ENCODE measurements at regions not wholly inside any gene's neighbourhood (a gene's known extent, or its start where the extent isn't known, plus 50 kb on each side); places are given as distances from the start of the nearest gene placed in this dataset.

DNA sequence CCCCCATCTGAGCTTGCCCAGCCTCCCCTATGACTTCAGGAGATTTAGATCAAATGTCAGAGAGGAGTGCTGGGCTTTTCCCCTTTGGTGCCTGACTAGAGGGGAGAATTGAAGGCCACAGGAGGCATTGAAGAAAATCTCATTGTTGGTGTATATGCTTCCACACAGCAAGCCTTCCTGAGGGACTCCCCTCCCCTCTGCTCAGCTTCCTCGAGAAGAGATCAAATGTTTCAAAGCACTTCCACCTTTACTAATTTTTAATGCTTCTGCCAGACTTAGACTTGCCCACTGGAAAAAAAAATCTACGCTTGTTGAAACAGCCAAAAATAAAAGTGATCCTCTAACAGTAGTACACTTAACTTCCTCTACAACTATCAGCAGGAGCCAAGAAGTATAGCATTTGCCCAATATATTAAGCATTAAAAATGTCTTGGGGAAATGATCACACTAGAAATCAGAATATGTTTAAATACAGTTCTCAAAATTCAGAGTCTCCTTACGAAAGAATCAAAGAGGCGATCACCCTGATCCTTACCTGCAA is 79.3 kb downstream of the FZD1 start:
- H3K9me3 ChIP-seq (ENCODE audit: control insufficient read depth, insufficient read depth, low read depth, low read length): no peaks in the 10 kb centered on the region
- H3K27ac ChIP-seq (ENCODE audit: low read depth, low read length): no peak overlapping the region
- H3K9ac ChIP-seq (ENCODE audit: low read length): no peak overlapping the region
- no peak overlapping the region for H3K4me3 ChIP-seq (ENCODE audit: low read depth, low read length)
- H3K4me1 ChIP-seq (ENCODE audit: control insufficient read depth, insufficient read depth, low read length): no peaks in the 10 kb centered on the region
- no peaks in the 10 kb centered on the region for H3K36me3 ChIP-seq (ENCODE audit: control insufficient read depth, insufficient read depth, low read length)
- H3K27me3 ChIP-seq (ENCODE audit: control insufficient read depth, insufficient read depth, low read length): peaks cover 11% of the 10 kb centered on the region

DNA sequence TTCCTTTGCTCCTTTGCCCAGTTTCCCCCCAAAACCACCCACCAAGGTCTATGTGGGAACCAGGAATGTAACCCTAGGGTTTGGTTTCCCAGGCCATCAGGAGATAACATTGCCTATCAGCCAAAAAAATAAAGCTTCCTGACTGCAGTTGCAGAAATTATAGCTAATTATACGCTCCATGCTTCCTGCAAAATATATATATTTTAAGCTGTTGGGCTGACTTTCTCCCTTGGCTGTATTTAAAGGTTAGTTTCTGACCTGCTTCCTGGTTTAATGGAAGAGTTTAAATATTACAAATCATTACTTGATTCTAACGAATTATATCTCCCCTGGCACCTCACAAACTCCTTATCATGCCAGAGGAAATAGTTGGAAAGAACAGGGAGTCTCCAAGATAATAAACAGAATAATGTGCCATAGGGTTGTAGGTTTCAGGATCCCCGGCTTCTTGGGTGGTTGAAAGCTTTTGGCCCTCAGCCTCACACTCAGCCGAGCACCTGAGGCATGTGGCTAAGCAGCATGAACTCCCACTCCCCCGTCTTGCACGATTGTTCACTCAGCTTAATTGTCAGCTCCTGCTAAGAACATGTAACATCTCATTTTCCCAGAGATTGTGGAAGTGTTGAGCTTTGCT is 79.9 kb downstream of the FZD1 start:
- no peaks in the 10 kb centered on the region for H3K36me3 ChIP-seq (ENCODE audit: control insufficient read depth, insufficient read depth, low read length)
- H3K4me3 ChIP-seq (ENCODE audit: low read depth, low read length): no peak overlapping the region
- H3K9me3 ChIP-seq (ENCODE audit: control insufficient read depth, insufficient read depth, low read depth, low read length): no peaks in the 10 kb centered on the region
- H3K9ac ChIP-seq (ENCODE audit: low read length): no peak overlapping the region
- H3K27ac ChIP-seq (ENCODE audit: low read depth, low read length): no peak overlapping the region
- peaks cover 16% of the 10 kb centered on the region for H3K27me3 ChIP-seq (ENCODE audit: control insufficient read depth, insufficient read depth, low read length)
- H3K4me1 ChIP-seq (ENCODE audit: control insufficient read depth, insufficient read depth, low read length): no peaks in the 10 kb centered on the region

GRCh38 chr7:91344911-91345310 is 80.7 kb downstream of the FZD1 start:
- no peaks in the 10 kb centered on the region for H3K4me1 ChIP-seq (ENCODE audit: control insufficient read depth, insufficient read depth, low read length)
- H3K9me3 ChIP-seq (ENCODE audit: control insufficient read depth, insufficient read depth, low read depth, low read length): no peaks in the 10 kb centered on the region
- H3K27me3 ChIP-seq (ENCODE audit: control insufficient read depth, insufficient read depth, low read length): peaks cover 24% of the 10 kb centered on the region
- H3K4me3 ChIP-seq (ENCODE audit: low read depth, low read length): no peak overlapping the region
- no peaks in the 10 kb centered on the region for H3K36me3 ChIP-seq (ENCODE audit: control insufficient read depth, insufficient read depth, low read length)
- no peak overlapping the region for H3K9ac ChIP-seq (ENCODE audit: low read length)
- no peak overlapping the region for H3K27ac ChIP-seq (ENCODE audit: low read depth, low read length)

- no peak overlapping the region for H3K9ac ChIP-seq (ENCODE audit: low read length)
- no peaks in the 10 kb centered on the region for H3K4me1 ChIP-seq (ENCODE audit: control insufficient read depth, insufficient read depth, low read length)
- no peaks in the 10 kb centered on the region for H3K9me3 ChIP-seq (ENCODE audit: control insufficient read depth, insufficient read depth, low read depth, low read length)
- no peaks in the 10 kb centered on the region for H3K36me3 ChIP-seq (ENCODE audit: control insufficient read depth, insufficient read depth, low read length)
- H3K27me3 ChIP-seq (ENCODE audit: control insufficient read depth, insufficient read depth, low read length): peaks cover 29% of the 10 kb centered on the region
- H3K27ac ChIP-seq (ENCODE audit: low read depth, low read length): no peak overlapping the region
- H3K4me3 ChIP-seq (ENCODE audit: low read depth, low read length): no peak overlapping the region
Observed at GRCh38 chr7:91345449-91345848, 81.2 kb downstream of the FZD1 start.

DNA sequence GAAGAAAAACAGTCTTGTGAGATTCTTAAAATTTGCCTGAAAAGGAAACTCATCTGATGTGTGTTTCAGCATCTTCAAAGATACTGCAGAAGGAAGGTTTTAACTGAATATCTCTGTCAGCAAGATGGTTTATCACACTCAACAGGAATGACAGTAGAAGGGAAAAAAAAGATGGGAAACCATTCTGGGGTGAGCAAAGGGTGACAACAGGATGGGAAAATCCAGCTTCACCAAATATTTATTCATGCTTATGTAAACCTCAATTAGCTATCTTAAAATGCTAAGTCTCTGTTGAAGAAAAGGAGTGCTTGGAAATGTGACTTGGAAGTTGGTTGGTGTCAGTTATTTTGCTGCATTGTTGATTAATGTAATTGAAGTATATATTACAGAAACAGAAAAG is 82.2 kb downstream of the FZD1 start:
- H3K9me3 ChIP-seq (ENCODE audit: control insufficient read depth, insufficient read depth, low read depth, low read length): no peaks in the 10 kb centered on the region

GRCh38 chr7:91347290-91347689 is 83.1 kb downstream of the FZD1 start:
- H3K9me3 ChIP-seq (ENCODE audit: control insufficient read depth, insufficient read depth, low read depth, low read length): no peaks in the 10 kb centered on the region
- H3K4me3 ChIP-seq (ENCODE audit: low read depth, low read length): no peak overlapping the region
- no peak overlapping the region for H3K27ac ChIP-seq (ENCODE audit: low read depth, low read length)
- H3K27me3 ChIP-seq (ENCODE audit: control insufficient read depth, insufficient read depth, low read length): peaks cover 45% of the 10 kb centered on the region
- H3K9ac ChIP-seq (ENCODE audit: low read length): no peak overlapping the region
- no peaks in the 10 kb centered on the region for H3K36me3 ChIP-seq (ENCODE audit: control insufficient read depth, insufficient read depth, low read length)
- no peaks in the 10 kb centered on the region for H3K4me1 ChIP-seq (ENCODE audit: control insufficient read depth, insufficient read depth, low read length)

More for the DNA sequence above, 82.2 kb downstream of the FZD1 start:
- Histone ChIP-seq H3K4me3 (ENCODE audit: low read depth, low read length) (no peak overlapping the region), H3K36me3 (ENCODE audit: control insufficient read depth, insufficient read depth, low read length) (no peaks in the 10 kb centered on the region), H3K27ac (ENCODE audit: low read depth, low read length) (no peak overlapping the region), H3K4me1 (ENCODE audit: control insufficient read depth, insufficient read depth, low read length) (no peaks in the 10 kb centered on the region), H3K9ac (ENCODE audit: low read length) (no peak overlapping the region), H3K27me3 (ENCODE audit: control insufficient read depth, insufficient read depth, low read length) (peaks cover 37% of the 10 kb centered on the region)

DNA sequence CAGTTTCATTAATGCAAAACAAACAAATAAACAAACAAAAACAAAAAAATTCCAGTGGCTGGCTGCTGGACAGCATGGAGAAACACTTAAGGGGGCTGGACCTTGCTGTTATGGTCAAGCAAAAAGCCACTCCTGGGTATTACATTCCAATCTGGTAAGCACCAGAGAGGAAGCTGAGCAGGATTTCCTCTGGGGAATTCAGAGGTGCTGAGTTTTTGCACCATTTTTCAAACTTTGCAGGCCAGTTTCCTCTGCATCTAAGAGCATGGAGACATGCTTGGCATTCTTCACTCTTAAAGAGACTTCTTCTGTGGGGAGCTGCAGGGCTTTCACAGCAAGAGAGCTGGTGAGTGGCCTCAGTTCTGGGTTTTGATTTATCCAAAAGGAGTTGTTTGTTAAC is 84.5 kb downstream of the FZD1 start:
- H3K27me3 ChIP-seq (ENCODE audit: control insufficient read depth, insufficient read depth, low read length): peaks cover 52% of the 10 kb centered on the region
- H3K27ac ChIP-seq (ENCODE audit: low read depth, low read length): no peak overlapping the region
- H3K9ac ChIP-seq (ENCODE audit: low read length): no peak overlapping the region
- peaks cover 2% of the 10 kb centered on the region; the same call in 1 of the 2 replicates for H3K4me1 ChIP-seq (ENCODE audit: control insufficient read depth, insufficient read depth, low read length)
- no peak overlapping the region for H3K4me3 ChIP-seq (ENCODE audit: low read depth, low read length)
- no peaks in the 10 kb centered on the region for H3K9me3 ChIP-seq (ENCODE audit: control insufficient read depth, insufficient read depth, low read depth, low read length)
- H3K36me3 ChIP-seq (ENCODE audit: control insufficient read depth, insufficient read depth, low read length): no peaks in the 10 kb centered on the region

- no peaks in the 10 kb centered on the region for H3K9me3 ChIP-seq (ENCODE audit: control insufficient read depth, insufficient read depth, low read depth, low read length)
- no peak overlapping the region for H3K4me3 ChIP-seq (ENCODE audit: low read depth, low read length)
- no peaks in the 10 kb centered on the region for H3K36me3 ChIP-seq (ENCODE audit: control insufficient read depth, insufficient read depth, low read length)
- peaks cover 16% of the 10 kb centered on the region for H3K4me1 ChIP-seq (ENCODE audit: control insufficient read depth, insufficient read depth, low read length)
- H3K27ac ChIP-seq (ENCODE audit: low read depth, low read length): no peak overlapping the region
- H3K9ac ChIP-seq (ENCODE audit: low read length): no peak overlapping the region
- peaks cover 76% of the 10 kb centered on the region for H3K27me3 ChIP-seq (ENCODE audit: control insufficient read depth, insufficient read depth, low read length)
Observed at GRCh38 chr7:91351374-91351773, 87.1 kb downstream of the FZD1 start.

GRCh38 chr7:91352091-91352490 is 87.9 kb downstream of the FZD1 start:
- peaks cover 82% of the 10 kb centered on the region for H3K27me3 ChIP-seq (ENCODE audit: control insufficient read depth, insufficient read depth, low read length)
- peaks cover 18% of the 10 kb centered on the region for H3K4me1 ChIP-seq (ENCODE audit: control insufficient read depth, insufficient read depth, low read length)
- H3K9me3 ChIP-seq (ENCODE audit: control insufficient read depth, insufficient read depth, low read depth, low read length): no peaks in the 10 kb centered on the region
- H3K36me3 ChIP-seq (ENCODE audit: control insufficient read depth, insufficient read depth, low read length): no peaks in the 10 kb centered on the region
- H3K9ac ChIP-seq (ENCODE audit: low read length): no peak overlapping the region
- H3K4me3 ChIP-seq (ENCODE audit: low read depth, low read length): no peak overlapping the region
- no peak overlapping the region for H3K27ac ChIP-seq (ENCODE audit: low read depth, low read length)

- no peaks in the 10 kb centered on the region for H3K9me3 ChIP-seq (ENCODE audit: control insufficient read depth, insufficient read depth, low read depth, low read length)
- H3K27ac ChIP-seq (ENCODE audit: low read depth, low read length): no peak overlapping the region
- H3K4me1 ChIP-seq (ENCODE audit: control insufficient read depth, insufficient read depth, low read length): peaks cover 18% of the 10 kb centered on the region
- no peaks in the 10 kb centered on the region for H3K36me3 ChIP-seq (ENCODE audit: control insufficient read depth, insufficient read depth, low read length)
- H3K27me3 ChIP-seq (ENCODE audit: control insufficient read depth, insufficient read depth, low read length): peaks cover 89% of the 10 kb centered on the region
- no peak overlapping the region for H3K9ac ChIP-seq (ENCODE audit: low read length)
- H3K4me3 ChIP-seq (ENCODE audit: low read depth, low read length): no peak overlapping the region
Observed at GRCh38 chr7:91353848-91354247, 89.6 kb downstream of the FZD1 start.

DNA sequence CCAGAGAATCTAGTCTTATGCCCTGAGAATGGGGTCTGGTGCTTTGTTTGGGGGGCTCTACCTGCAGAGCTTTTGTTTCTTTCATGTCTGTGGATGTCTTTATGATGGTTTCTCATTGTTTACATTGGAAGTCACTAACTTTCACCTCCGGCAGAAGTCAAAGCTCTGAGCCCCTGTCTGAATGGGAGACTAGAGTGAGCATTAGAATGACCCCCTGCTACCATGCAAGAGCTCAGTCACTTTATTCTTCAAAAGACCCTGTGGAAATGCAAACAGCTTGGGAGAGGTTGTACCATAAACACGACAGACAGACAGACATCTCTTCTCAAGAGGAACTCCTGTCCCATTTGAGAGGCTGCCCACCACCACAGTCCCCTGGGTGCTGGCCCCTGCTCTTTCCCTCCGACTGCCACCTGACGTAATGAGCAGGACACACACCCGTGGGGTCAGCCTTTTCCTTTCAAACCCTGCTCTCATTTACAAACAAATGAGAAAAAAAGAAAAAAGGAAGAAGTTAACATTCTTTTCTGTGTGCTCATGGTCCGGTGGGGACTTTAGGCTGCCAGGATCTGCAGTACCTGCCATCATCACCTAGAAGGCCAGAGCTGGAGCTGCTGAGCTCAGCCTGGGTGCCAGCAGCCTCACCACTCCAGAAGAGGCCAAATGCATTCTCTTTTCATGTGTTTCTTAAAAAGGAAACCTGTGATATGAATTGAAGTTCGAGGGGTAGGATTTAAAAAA is 91.6 kb downstream of the FZD1 start:
- Histone ChIP-seq H3K4me1 (ENCODE audit: control insufficient read depth, insufficient read depth, low read length) (peaks cover 18% of the 10 kb centered on the region), H3K36me3 (ENCODE audit: control insufficient read depth, insufficient read depth, low read length) (no peaks in the 10 kb centered on the region), H3K4me3 (ENCODE audit: low read depth, low read length) (no peak overlapping the region), H3K27ac (ENCODE audit: low read depth, low read length) (no peak overlapping the region), H3K27me3 (ENCODE audit: control insufficient read depth, insufficient read depth, low read length) (peaks cover 89% of the 10 kb centered on the region), H3K9ac (ENCODE audit: low read length) (no peak overlapping the region), H3K9me3 (ENCODE audit: control insufficient read depth, insufficient read depth, low read depth, low read length) (no peaks in the 10 kb centered on the region)
